K562 (cell line): ENCODE measurements at regions not wholly inside any gene's neighbourhood (a gene's known extent, or its start where the extent isn't known, plus 50 kb on each side); places are given as distances from the start of the nearest gene placed in this dataset.

ENCODE experiments used
- ATAC-seq: fragments of 200-7000 bp; cut with Tn5 transposase; 3 replicates; pipeline ENCODE4 v1.9.1; 2020; ENCODE audit warnings: moderate library complexity
- BruUV-seq: library from RNA; stranded (reverse); fragments of 400-500 nt; replicated peaks from 2 replicates; lab custom pipeline; 2021; lab: Mats Ljungman, UMichigan
- CTCF ChIA-PET: fragments of 300-600 bp; formaldehyde crosslinking; extraction: SDS; loops from one replicate; lab custom pipeline; 2021; ENCODE audit warnings: low intra/inter-chr PET ratio; lab: Yijun Ruan, JAX
- POLR2A ChIA-PET: fragments of 300-600, 350-650 bp; sonication (Branson Sonifier 250); formaldehyde crosslinking; extraction: SDS; loops from one replicate; lab custom pipeline; 2021; ENCODE audit warnings: antibody characterized with exemption, inconsistent platforms; lab: Yijun Ruan, JAX
- DNase-seq, 4 experiments: peaks; one replicate each; pipeline versions ENCODE4 v3.0.0 to v3.0.0-alpha.2; 2011 to 2018; ENCODE audit warnings: low spot score in 3 of 4, mixed read lengths in 3 of 4; ENCODE audit errors: extremely low read depth in 1 of 4
- FAIRE-seq: peaks from 2 replicates; lab custom pipeline; 2011; peaks lifted over from hg19 to GRCh38; lab: Jason Lieb, UNC
- H2AFZ ChIP-seq: 2 replicates; pipeline ENCODE4 v1.6.0; 2011; ENCODE audit warnings: low read depth, low read length, control low read depth, inconsistent platforms
- H3K27ac ChIP-seq: fragments of 200-600 bp; 3 replicates; pipeline ENCODE4 v1.8.0; 2011; ENCODE audit warnings: low read depth, mild to moderate bottlenecking, control low read depth, inconsistent platforms, low read length, moderate library complexity, mixed read lengths; ENCODE audit errors: extremely low read depth
- H3K27me3 ChIP-seq, 2 experiments: fragments of 300-600 bp in 1 of 2; 2 replicates in 1 of 2; 3 replicates in 1 of 2; pipeline versions ENCODE4 v1.6.0 to v1.8.0; 2011; ENCODE audit warnings: inconsistent platforms in 2 of 2, low read length in 2 of 2, mild to moderate bottlenecking in 1 of 2, mixed read lengths in 1 of 2, moderate library complexity in 1 of 2; ENCODE audit not compliant: control insufficient read depth in 2 of 2, insufficient read depth in 2 of 2
- H3K36me3 ChIP-seq: fragments of 300-600 bp; 3 replicates; pipeline ENCODE4 v1.8.0; 2011; ENCODE audit warnings: mild to moderate bottlenecking, low read length, inconsistent platforms; ENCODE audit not compliant: control insufficient read depth, insufficient read depth
- H3K4me1 ChIP-seq, 2 experiments: fragments of 200-600 bp in 1 of 2; replicated peaks in 1 of 2; 2 replicates in 1 of 2; 3 replicates in 1 of 2; pipeline versions ENCODE4 v1.5.1 to v1.8.0; 2011; ENCODE audit warnings: inconsistent platforms in 2 of 2, low read length in 2 of 2, mild to moderate bottlenecking in 1 of 2, mixed read lengths in 1 of 2, moderate library complexity in 1 of 2; ENCODE audit not compliant: control insufficient read depth in 2 of 2, insufficient read depth in 2 of 2
- H3K4me2 ChIP-seq: 2 replicates; pipeline ENCODE4 v1.6.1; 2011; ENCODE audit warnings: low read length, control low read depth, inconsistent platforms, mixed read lengths; ENCODE audit not compliant: insufficient read depth
- H3K4me3 ChIP-seq: fragments of 200-600 bp; sonication (generic), shearing (Covaris generic); 2 replicates; pipeline ENCODE4 v1.5.1; 2016; ENCODE audit warnings: control low read depth, inconsistent platforms
- H3K79me2 ChIP-seq: fragments of 200-600 bp; 3 replicates; pipeline ENCODE4 v1.8.0; 2011; ENCODE audit warnings: low read length, inconsistent platforms; ENCODE audit not compliant: control insufficient read depth, insufficient read depth
- H3K9ac ChIP-seq, 2 experiments: 2 replicates each; pipeline versions ENCODE4 v1.6.0 to v1.6.1; 2011; ENCODE audit warnings: low read depth in 2 of 2, low read length in 2 of 2, control low read depth in 1 of 2, inconsistent platforms in 1 of 2, mild to moderate bottlenecking in 1 of 2, mixed read lengths in 1 of 2; ENCODE audit not compliant: insufficient read depth in 1 of 2
- H3K9me1 ChIP-seq: one replicate; pipeline ENCODE4 v1.6.0; 2011; ENCODE audit warnings: inconsistent platforms, mild to moderate bottlenecking, low read length, moderate library complexity; ENCODE audit not compliant: control insufficient read depth, insufficient read depth
- H3K9me3 ChIP-seq: replicated peaks from 2 replicates; pipeline ENCODE4 v1.5.1; 2011; ENCODE audit warnings: low read depth, low read length, inconsistent platforms; ENCODE audit not compliant: control insufficient read depth, insufficient read depth
- H4K20me1 ChIP-seq: replicated peaks from 2 replicates; pipeline ENCODE4 v1.6.1; 2011; ENCODE audit warnings: low read length, inconsistent platforms, mixed read lengths; ENCODE audit not compliant: control insufficient read depth, insufficient read depth
- GMEB1 ChIP-seq: fragments of 250-450 bp; sonication (Bioruptor Pico); IDR thresholded peaks from 2 replicates; pipeline ENCODE4 v1.4.0; 2020; ENCODE audit warnings: mild to moderate bottlenecking
- MTF1 ChIP-seq: fragments of 250-450 bp; sonication (Bioruptor Pico); IDR thresholded peaks from 2 replicates; pipeline ENCODE4 v1.9.0; 2021; ENCODE audit warnings: moderate library complexity, mild to moderate bottlenecking, inconsistent platforms, borderline replicate concordance
- NONO ChIP-seq, 2 experiments: fragments of 200-400 bp in 1 of 2; fragments of 450-650 bp in 1 of 2; formaldehyde crosslinking in 1 of 2; IDR thresholded peaks; 2 replicates each; pipeline ENCODE4 v1.6.1; 2017; ENCODE audit warnings: low read depth in 2 of 2, mild to moderate bottlenecking in 2 of 2, moderate library complexity in 2 of 2, low read length in 1 of 2
- NR4A1 ChIP-seq, 2 experiments: fragments of 250-450 bp in 1 of 2; fragments of 450-650 bp in 1 of 2; sonication (Bioruptor Pico) in 1 of 2; IDR thresholded peaks; 2 replicates each; pipeline versions ENCODE4 v1.4.0 to v1.6.1; 2016 to 2020; ENCODE audit warnings: mild to moderate bottlenecking in 2 of 2, missing compliant biosample characterization in 1 of 2, missing genetic modification characterization in 1 of 2, moderate library complexity in 1 of 2
- PHB2 ChIP-seq: fragments of 450-650 bp; IDR thresholded peaks from 2 replicates; pipeline ENCODE4 v1.6.1; 2017; ENCODE audit warnings: low read depth
- PRPF4 ChIP-seq: fragments of 200-400 bp; formaldehyde crosslinking; IDR thresholded peaks from one replicate; pipeline ENCODE4 v1.6.1; 2017; ENCODE audit warnings: low read length, low read depth, mild to moderate bottlenecking; ENCODE audit not compliant: insufficient read depth, poor library complexity, severe bottlenecking
- RBM15 ChIP-seq: fragments of 200-400 bp; formaldehyde crosslinking; IDR thresholded peaks from 2 replicates; pipeline ENCODE4 v1.6.1; 2018; ENCODE audit warnings: mild to moderate bottlenecking, low read length, moderate library complexity; ENCODE audit not compliant: insufficient read depth
- RFX1 ChIP-seq: fragments of 450-650 bp; IDR thresholded peaks from 2 replicates; pipeline ENCODE4 v1.6.1; 2016; ENCODE audit warnings: mild to moderate bottlenecking, moderate library complexity
- SAFB ChIP-seq: fragments of 200-400 bp; formaldehyde crosslinking; IDR thresholded peaks from 2 replicates; pipeline ENCODE4 v1.6.1; 2017; ENCODE audit warnings: low read depth, low read length, borderline replicate concordance
- SAP30 ChIP-seq: fragments of 200-600 bp; sonication (generic); IDR thresholded peaks from 2 replicates; pipeline ENCODE4 v1.6.1; 2012; ENCODE audit warnings: borderline replicate concordance, low read depth, mild to moderate bottlenecking, moderate library complexity, low read length, control low read depth, inconsistent platforms; ENCODE audit not compliant: insufficient read depth, poor library complexity, severe bottlenecking
- SUPT5H ChIP-seq: fragments of 450-650 bp; IDR thresholded peaks from 2 replicates; pipeline ENCODE4 v1.6.1; 2016
- TBP ChIP-seq: optimal IDR thresholded peaks from 2 replicates; pipeline ENCODE3; 2011; ENCODE audit warnings: low read depth, low read length, improper control_type of control experiment
- TEAD4 ChIP-seq, 2 experiments: sonication (generic) in 1 of 2; formaldehyde crosslinking in 1 of 2; IDR thresholded peaks; 2 replicates each; pipeline versions ENCODE4 v1.6.1 to v1.8.0; 2012 to 2022; ENCODE audit warnings: borderline replicate concordance in 1 of 2, inconsistent platforms in 1 of 2, low read length in 1 of 2, mild to moderate bottlenecking in 1 of 2, missing genetic modification reagents in 1 of 2
- ZBTB1 ChIP-seq: sonication (generic); formaldehyde crosslinking; IDR thresholded peaks from 2 replicates; pipeline ENCODE4 v1.8.1; 2023; ENCODE audit warnings: missing genetic modification reagents, low read depth, mild to moderate bottlenecking, borderline replicate concordance
- ZEB2 ChIP-seq: fragments of 450-650 bp; IDR thresholded peaks from 2 replicates; pipeline ENCODE4 v1.6.1; 2016
- ZNF134 ChIP-seq: fragments of 250-450 bp; sonication (Bioruptor Pico); conservative IDR thresholded peaks from 2 replicates; pipeline ENCODE4 v1.4.0; 2020
- ZNF165 ChIP-seq: fragments of 250-450 bp; sonication (Bioruptor Pico); IDR thresholded peaks from 2 replicates; pipeline ENCODE4 v1.4.0; 2020; ENCODE audit warnings: borderline replicate concordance
- in situ Hi-C: fragments of 300-500 bp; cut with MboI; formaldehyde crosslinking; loops from 4 replicates; pipeline ENCODE4 v1.15.0; 2018; ENCODE audit warnings: inconsistent platforms, mixed read lengths
- intact Hi-C: fragments of 100-400 bp; cut with micrococcal nuclease; formaldehyde crosslinking; loops from 2 replicates; pipeline ENCODE4 v1.14.2; 2022

GRCh38 chr18:39913672-39914366, 2041.2 kb upstream of the PIK3C3 start (continued):
- no peak for TF ChIP-seq PRPF4
- no peak for TF ChIP-seq NONO (IDR thresholded peaks at IDR 0.05; ENCODE audit: low read depth in 2 of 2, low read length in 1 of 2)
- TF ChIP-seq NR4A1 (CRISPR knock-in tag; IDR thresholded peaks at IDR 0.05), result no peak
- no peak for TF ChIP-seq NR4A1 (tag; IDR thresholded peaks at IDR 0.05)
- no peak for TF ChIP-seq SAP30

- Histone ChIP-seq H3K4me1 (no peaks in the 10 kb centered on the region), H3K9ac (no peak overlapping the region), H3K4me2 (no peak overlapping the region), H3K27ac (no peak overlapping the region), H3K9me3 (no peaks in the 10 kb centered on the region), H3K36me3 (no peaks in the 10 kb centered on the region), H3K79me2 (no peaks in the 10 kb centered on the region), H4K20me1 (no peaks in the 10 kb centered on the region), H3K27me3 (no peaks in the 10 kb centered on the region), H3K9me1 (no peaks in the 10 kb centered on the region)
- BruUV-seq, result no TSS peak
- ChIA-PET CTCF (no interaction called here), POLR2A (no interaction called here)
- intact Hi-C loops, result loop anchor here (10.0 kb wide), 1 partner anchor 83 kb away; no protein-coding TSS in a partner anchor
- DNase-seq, result no peak
- TF ChIP-seq TBP, result no peak
- TF ChIP-seq ZBTB1 (CRISPR knock-in tag), result no peak
- no peak for TF ChIP-seq MTF1 (CRISPR knock-in tag)
- TF ChIP-seq RBM15, result no peak
- no peak for TF ChIP-seq SAFB
- no peak for TF ChIP-seq ZNF134 (CRISPR knock-in tag)
- no peak for TF ChIP-seq ZEB2
- TF ChIP-seq RFX1, result no peak
- TF ChIP-seq PHB2, result no peak
- no peak for TF ChIP-seq ZNF165
- no peak for TF ChIP-seq TEAD4 (IDR thresholded peaks at IDR 0.05; ENCODE audit: low read length)
- TF ChIP-seq TEAD4 (CRISPR knock-in tag; IDR thresholded peaks at IDR 0.05; ENCODE audit: borderline replicate concordance), result no peak
- no peak for TF ChIP-seq SUPT5H
- no peak for TF ChIP-seq GMEB1 (CRISPR knock-in tag)
- TF ChIP-seq, all 486 proteins: peak for 0
- Histone ChIP-seq H3K4me3 (no peak overlapping the region), H2AFZ (no peak overlapping the region)
- in situ Hi-C loops, result no loop called here
- no peak for ATAC-seq
- FAIRE-seq, result no peak
Measured at GRCh38 chr18:39911716-39912115, 2043.3 kb upstream of the PIK3C3 start.
